Psoas muscle (tissue), 7 donors: ENCODE measurements at regions not wholly inside any gene's neighbourhood (a gene's known extent, or its start where the extent isn't known, plus 50 kb on each side); places are given as distances from the start of the nearest gene placed in this dataset.

Experiments used
- ATAC-seq, 4 donors: fragments of 200-7000 bp; cut with Tn5 transposase; one replicate each; pipeline ENCODE4 v1.9.1; 2020; ENCODE audit warnings: moderate library complexity in 3 of 4, mild to moderate bottlenecking in 2 of 4
- DNase-seq, 2 donors: peaks; one replicate each; pipeline ENCODE4 v3.0.0-alpha.2; 2020
- H3K27ac ChIP-seq: fragments of 200-600 bp; one replicate; pipeline ENCODE4 v1.8.0; 2022
- H3K27me3 ChIP-seq, 3 donors: fragments of 200-600 bp in 1 of 3; one replicate each; pipeline versions ENCODE4 v1.6.1 to v1.8.0; 2013 to 2022; ENCODE audit warnings: low read length in 2 of 3, mild to moderate bottlenecking in 2 of 3, moderate library complexity in 1 of 3; ENCODE audit not compliant: insufficient read depth in 3 of 3
- H3K36me3 ChIP-seq, 2 donors: fragments of 200-600 bp in 1 of 2; one replicate each; pipeline versions ENCODE4 v1.6.1 to v1.8.0; 2013 to 2022; ENCODE audit warnings: low read depth in 1 of 2, mild to moderate bottlenecking in 1 of 2, moderate library complexity in 1 of 2; ENCODE audit not compliant: insufficient read depth in 1 of 2
- H3K4me1 ChIP-seq: fragments of 200-600 bp; one replicate; pipeline ENCODE4 v1.8.0; 2022
- H3K4me3 ChIP-seq: fragments of 200-600 bp; one replicate; pipeline ENCODE4 v1.8.0; 2022; ENCODE audit warnings: mild to moderate bottlenecking
- H3K9me3 ChIP-seq: fragments of 200-600 bp; one replicate; pipeline ENCODE4 v1.8.0; 2022
- WGBS, 3 donors: extraction: QIAGEN DNeasy Blood & Tissue Kit; methylation state at CpG; one replicate each; pipeline versions ENCODE4 v1.1.6 to v1.1.7; 2013; 5-methylcytosine and 5-hydroxymethylcytosine counted together
- intact Hi-C, 2 donors: fragments of 100-400 bp; cut with DNase I; formaldehyde crosslinking; loops; one replicate each; pipeline versions ENCODE4 v1.11.0 to v1.14.2; 2022
- TF ChIP-seq, protein P1 (sequence below): fragments of 200-600 bp; IDR thresholded peaks from one replicate; pipeline ENCODE4 v1.8.0; 2022; ENCODE audit warnings: antibody characterized with exemption
- donor health status: healthy with polysubstance abuse.
- donor health status: DM: no; HTN: no; CAD: no; lungs with moderate emphysema.
- donor health status: Bipolar disorder and iron deficiency.
- donor health status: healthy.
- donor health status: DM: yes; HTN: yes; CAD: no.
- donor health status: DM: no; HTN: no; CAD: no.
- donor health status: DM: yes; HTN: yes; CAD: no.

DNA sequence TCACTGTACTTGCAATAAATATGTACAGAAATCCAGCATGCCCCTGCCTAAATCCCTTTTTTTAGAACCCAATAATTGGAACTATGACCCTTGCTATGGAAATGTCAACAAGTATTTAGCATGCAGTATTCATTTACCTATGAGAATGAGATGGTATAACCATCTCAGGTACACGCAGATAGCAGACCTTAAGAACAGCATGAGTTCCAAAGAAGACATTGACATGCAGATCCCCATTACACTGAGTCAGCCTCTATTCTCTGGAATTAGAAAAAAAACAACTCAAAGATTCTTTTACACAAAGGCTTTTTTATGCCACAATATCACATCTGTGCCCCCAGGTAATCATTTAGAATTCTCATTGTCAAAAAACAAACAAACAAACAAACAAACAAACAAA is 325.6 kb upstream of the TLE4 start:
- WGBS, 3 donors, result 67 to 90% (median 82%) methylated on average over 1 of the region's 1 CpG

GRCh38 chr9:79247021-79247420 is 324.7 kb upstream of the TLE4 start:
- ATAC-seq (no peak), DNase-seq (no peak)
- no peaks in the 10 kb centered on the region for H3K9me3 ChIP-seq
- H3K4me1 ChIP-seq, result no peaks in the 10 kb centered on the region
- intact Hi-C loops, result loop anchor here in 1 of 2 donors (10.0 kb wide), 1 partner anchor 812 kb away; no protein-coding TSS in a partner anchor
- no peaks in the 10 kb centered on the region for H3K27me3 ChIP-seq
- no peak overlapping the region for H3K4me3 ChIP-seq
- H3K27ac ChIP-seq, result no peak overlapping the region
- TF ChIP-seq, protein P1, sequence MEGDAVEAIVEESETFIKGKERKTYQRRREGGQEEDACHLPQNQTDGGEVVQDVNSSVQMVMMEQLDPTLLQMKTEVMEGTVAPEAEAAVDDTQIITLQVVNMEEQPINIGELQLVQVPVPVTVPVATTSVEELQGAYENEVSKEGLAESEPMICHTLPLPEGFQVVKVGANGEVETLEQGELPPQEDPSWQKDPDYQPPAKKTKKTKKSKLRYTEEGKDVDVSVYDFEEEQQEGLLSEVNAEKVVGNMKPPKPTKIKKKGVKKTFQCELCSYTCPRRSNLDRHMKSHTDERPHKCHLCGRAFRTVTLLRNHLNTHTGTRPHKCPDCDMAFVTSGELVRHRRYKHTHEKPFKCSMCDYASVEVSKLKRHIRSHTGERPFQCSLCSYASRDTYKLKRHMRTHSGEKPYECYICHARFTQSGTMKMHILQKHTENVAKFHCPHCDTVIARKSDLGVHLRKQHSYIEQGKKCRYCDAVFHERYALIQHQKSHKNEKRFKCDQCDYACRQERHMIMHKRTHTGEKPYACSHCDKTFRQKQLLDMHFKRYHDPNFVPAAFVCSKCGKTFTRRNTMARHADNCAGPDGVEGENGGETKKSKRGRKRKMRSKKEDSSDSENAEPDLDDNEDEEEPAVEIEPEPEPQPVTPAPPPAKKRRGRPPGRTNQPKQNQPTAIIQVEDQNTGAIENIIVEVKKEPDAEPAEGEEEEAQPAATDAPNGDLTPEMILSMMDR, result no peak
- H3K36me3 ChIP-seq, result no peaks in the 10 kb centered on the region

More for the DNA sequence above, 325.6 kb upstream of the TLE4 start:
- Histone ChIP-seq H3K27ac (no peak overlapping the region), H3K4me1 (no peaks in the 10 kb centered on the region), H3K4me3 (no peak overlapping the region), H3K27me3 (no peaks in the 10 kb centered on the region), H3K9me3 (no peaks in the 10 kb centered on the region), H3K36me3 (no peaks in the 10 kb centered on the region)
- no peak for ATAC-seq
- intact Hi-C loops, result loop anchor here in 1 of 2 donors (10.0 kb wide), 1 partner anchor 811 kb away; no protein-coding TSS in a partner anchor
- TF ChIP-seq, protein P1, result no peak
- no peak for DNase-seq

- H3K4me3 ChIP-seq, result no peak overlapping the region
- no peaks in the 10 kb centered on the region for H3K9me3 ChIP-seq
- H3K27me3 ChIP-seq, result peaks cover 0 to 7% (median 2%) of the 10 kb centered on the region in 3 donors
- TF ChIP-seq, protein P1, result no peak
- 17 to 30% (median 22%) methylated on average over 1 of the region's 1 CpG for WGBS, 3 donors
- H3K4me1 ChIP-seq, result no peaks in the 10 kb centered on the region
- no peaks in the 10 kb centered on the region for H3K36me3 ChIP-seq
- ATAC-seq (no peak), DNase-seq (no peak)
- intact Hi-C loops, result no loop called here
- no peak overlapping the region for H3K27ac ChIP-seq
These were observed 321.0 kb upstream of the TLE4 start for GRCh38 chr9:79250806-79251205.

- no peak overlapping the region for H3K4me3 ChIP-seq
- ATAC-seq, result no peak
These were observed 316.7 kb upstream of the TLE4 start for GRCh38 chr9:79254900-79255650.

More at GRCh38 chr9:79254900-79255650, 316.7 kb upstream of the TLE4 start:
- peaks cover 0 to 21% (median 5%) of the 10 kb centered on the region in 3 donors for H3K27me3 ChIP-seq
- H3K27ac ChIP-seq, result no peak overlapping the region
- intact Hi-C loops, result no loop called here
- TF ChIP-seq, protein P1, result no peak
- H3K36me3 ChIP-seq, result no peaks in the 10 kb centered on the region
- no peaks in the 10 kb centered on the region for H3K9me3 ChIP-seq
- DNase-seq, result no peak
- H3K4me1 ChIP-seq, result no peaks in the 10 kb centered on the region
- WGBS, 3 donors, result 66 to 71% (median 67%) methylated on average over 8 of the region's 8 CpGs
